NCI-H524 (cell line): ENCODE measurements at regions not wholly inside any gene's neighbourhood (a gene's known extent, or its start where the extent isn't known, plus 50 kb on each side); places are given as distances from the start of the nearest gene placed in this dataset.

ENCODE experiments used
- DNase-seq, 2 experiments: peaks; one replicate each; lab custom pipeline; 2025; lab: John Stamatoyannopoulos, UW

DNA sequence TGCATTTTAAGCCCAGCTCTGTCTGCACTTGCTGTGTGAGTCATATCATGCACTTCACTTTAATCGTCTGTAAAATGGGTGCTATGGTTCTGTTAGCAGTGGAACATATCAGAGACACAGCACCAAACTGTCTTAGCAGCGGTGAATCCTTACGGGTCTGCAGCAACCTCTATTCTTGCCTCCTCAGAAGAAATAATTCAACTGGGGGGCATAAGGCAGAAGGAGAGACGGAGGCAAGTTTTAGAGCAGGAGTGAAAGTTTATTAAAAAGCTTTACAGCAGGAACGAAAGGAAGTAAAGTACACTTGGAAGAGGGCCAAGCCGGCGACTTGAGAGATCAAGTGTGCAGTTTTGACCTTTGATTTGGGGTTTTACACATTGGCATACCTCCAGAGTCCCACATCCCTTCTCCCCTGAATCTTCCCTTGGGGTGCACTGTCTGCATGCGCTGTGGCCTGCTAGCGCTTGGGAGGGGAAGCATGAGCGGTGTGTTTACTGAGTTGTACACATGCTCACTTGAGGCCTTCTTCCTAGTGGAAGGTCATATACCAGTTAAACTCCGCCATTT lies 109.8 kb downstream of the DDX1 start:
- DNase-seq = no peak

DNA sequence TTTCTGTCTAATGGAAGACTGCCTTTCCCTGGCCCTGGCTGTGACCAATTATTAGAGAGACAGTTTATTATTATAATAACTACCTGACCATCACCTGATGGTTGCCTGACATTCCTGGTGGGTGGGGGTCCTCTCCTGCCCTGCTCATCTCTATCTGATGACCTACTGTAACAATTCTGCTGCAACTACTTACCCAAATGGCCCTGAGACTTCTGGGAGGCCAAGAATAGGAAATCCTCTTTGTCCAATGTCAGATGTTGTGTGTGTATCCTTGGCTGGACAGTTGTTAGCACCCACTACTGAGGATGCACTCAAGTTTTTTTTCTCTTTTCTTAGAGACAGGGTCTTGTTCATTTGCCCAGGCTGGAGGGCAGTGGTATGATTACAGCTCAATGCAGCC lies 110.3 kb downstream of the DDX1 start:
- no peak for DNase-seq

DNA sequence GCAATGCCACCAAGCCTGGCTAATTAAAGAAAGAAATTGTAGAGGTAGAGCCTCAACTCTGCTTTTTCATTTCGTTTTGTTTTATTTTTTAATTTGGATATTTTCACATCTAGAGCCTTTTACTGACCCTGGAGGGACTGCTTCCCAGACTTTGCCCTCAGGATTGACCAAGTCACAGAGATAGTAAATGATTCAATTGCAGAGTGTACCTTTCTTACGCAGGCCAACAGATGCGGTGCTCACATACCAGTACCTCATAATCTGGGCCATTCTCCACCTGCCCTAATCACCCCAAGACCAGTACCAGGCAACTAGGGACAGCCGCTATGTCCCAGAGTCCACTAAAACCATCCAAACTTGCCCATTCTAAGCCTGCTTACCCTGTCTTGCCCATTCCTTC lies 110.8 kb downstream of the DDX1 start:
- no peak for DNase-seq

DNA sequence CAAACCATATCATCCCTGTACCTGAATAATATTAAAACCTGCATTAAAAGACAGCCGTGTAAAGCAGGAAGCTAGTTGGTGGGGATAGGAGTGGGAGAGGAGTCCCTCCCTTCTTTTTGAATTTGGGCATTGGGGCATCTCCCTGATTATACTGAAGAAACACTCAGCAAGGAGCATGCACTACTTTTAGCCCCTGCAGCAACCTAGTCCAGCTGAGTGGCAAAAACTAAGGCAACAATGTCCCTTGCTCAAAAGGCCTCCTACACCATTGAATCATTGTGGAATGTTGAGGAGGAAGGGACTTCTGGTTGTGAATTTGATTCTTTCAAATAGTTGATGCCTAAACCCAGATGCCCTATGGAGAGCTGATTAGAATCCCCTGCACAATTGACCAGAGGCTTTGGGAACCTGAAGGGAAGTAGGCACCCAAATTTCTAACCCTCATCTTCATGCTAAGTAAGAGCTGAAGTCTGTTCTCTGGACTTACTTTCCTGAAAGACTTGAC lies 111.7 kb downstream of the DDX1 start:
- DNase-seq = no peak

DNA sequence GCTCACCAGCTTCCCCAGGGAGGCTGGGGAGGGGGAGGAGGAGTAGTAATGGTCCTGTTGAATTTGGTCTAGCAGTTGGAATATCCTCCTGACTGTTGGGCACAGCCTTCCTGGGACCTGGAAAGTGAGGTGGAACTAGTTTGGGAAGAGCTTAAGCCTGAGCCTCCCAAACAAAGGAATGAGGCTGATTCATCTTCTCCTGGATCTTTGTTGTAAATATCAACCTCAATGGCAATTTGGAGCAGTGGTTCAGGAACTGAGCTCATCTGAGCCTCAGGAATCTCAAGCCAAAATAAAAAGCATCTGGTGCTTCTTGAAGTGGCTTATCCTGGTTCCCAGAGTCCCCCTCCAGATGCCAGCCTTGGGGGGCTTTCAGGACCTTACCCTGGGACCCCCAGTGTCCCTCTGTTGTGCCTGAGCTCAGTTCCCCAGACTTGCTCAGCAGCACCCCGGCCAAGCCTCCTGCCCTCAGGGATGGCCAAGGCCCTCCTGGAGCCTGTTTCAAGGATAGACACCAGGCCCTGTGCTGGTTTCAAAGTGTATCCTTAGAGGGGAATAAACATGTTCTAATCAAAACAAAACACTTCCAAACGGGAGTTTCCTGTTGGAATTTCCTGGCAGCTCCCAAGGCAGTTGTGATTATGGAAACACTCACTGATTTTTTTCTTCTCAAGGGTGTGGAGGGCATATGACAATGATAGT lies 112.6 kb downstream of the DDX1 start:
- DNase-seq = no peak

DNA sequence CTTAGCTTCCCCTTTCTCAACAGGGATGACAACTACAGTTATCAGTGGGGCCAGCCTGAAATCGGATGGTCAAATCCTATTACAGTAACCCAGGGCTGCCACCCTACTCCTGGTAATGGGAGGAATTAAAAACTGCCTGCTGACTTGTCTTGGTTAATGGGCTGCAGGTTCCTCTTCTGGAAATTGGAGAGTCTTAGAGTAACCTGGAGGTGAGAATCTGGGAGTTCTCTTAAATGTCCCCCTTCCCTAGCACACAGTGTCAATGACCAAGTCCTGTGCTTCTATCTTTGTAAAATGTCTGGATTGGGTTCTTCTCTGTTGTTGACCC lies 113.1 kb downstream of the DDX1 start:
- no peak for DNase-seq

DNA sequence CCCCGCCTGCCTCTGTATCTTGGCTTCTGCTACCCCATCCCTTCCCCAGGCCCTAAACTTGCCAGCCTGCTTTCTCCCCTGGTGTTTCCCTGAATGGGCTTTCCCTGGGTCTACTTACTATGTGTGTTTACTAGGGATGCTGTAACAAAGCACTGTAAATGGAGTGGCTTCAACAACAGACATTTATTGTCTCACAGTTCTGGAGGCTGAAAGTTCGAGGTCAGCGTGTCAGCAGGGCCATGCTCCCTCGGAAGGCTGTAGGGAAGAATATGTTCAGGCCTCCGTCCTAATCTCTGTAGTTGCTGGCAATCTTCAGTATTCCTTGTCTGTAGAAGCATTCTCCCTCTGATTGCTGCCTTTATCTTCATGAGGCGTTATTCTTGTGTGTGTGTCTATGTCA lies 113.6 kb downstream of the DDX1 start:
- DNase-seq = no peak

DNA sequence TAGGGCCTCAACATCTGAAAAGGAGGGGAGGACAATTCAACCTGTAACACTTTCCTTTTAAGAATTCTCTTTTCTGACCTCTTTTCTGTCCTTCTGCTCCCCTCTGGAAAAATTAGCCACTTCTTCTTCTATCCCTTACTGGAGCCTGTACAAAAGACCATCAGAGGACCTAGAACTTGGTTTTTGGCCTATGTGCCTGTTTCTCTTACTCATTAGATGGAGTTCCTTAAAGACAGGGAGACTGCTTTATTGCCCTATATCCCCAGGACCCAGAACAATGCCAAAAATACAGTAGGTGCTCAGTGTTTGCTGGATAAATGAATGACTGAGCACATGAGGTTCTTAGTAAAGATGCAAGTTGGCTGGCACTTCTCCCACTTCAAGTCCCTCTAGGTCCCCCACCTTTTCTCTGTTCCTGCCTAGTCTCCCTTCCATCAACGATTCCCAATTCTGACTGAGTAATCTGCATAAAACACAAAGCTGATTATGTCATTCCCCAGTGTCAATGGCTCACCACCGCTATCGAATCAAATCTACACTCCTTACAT lies 114.2 kb downstream of the DDX1 start:
- DNase-seq = no peak

DNA sequence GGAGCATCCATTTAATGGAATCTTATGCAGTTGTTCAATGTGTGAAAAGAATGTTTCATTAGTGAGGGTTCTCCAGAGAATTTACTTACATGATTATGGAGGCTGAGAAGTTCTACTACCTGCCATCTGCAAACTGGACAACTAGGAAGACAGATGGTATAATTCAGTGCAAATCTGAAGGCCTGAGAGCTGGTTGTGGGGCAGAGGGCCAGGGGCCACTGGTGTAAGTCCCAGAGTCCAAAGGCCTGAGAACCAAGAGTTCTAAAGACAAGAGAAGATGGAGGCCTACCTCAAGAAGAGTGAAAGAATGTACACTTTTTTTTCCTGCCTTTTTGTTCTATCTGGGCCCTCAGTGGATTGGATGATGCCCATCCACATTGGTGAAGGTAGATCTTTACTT lies 114.8 kb downstream of the DDX1 start:
- DNase-seq = no peak

DNA sequence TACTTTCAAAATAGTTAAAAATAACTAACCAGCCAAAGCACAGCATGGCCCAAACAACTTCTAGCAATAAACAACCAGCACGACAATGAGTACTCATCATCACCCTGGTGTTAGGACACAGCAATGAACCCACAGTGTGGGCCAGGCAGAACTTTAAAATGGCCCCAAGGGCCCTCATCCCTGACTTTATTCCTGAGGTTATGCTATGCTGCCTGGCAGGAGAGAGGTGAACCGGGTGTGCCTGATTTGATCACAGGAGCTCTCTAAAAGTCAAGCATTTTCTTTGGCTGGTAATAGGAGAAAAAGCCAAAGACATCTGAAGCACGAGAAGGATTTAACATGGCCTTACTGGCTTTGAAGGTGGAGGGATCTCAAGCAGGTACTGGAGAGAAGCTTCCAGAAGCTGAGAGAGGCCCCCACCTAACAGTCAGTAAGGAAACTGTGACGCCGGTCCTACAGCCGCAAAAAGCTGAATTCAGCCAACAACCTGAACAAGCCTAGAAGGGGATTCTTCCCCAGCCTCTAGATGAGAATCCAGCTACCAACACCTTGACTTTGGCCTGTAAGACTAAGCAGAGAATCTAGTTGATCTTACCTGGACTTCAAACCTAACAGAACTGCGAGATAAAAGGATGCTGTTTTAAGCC lies 115.4 kb downstream of the DDX1 start:
- no peak for DNase-seq

DNA sequence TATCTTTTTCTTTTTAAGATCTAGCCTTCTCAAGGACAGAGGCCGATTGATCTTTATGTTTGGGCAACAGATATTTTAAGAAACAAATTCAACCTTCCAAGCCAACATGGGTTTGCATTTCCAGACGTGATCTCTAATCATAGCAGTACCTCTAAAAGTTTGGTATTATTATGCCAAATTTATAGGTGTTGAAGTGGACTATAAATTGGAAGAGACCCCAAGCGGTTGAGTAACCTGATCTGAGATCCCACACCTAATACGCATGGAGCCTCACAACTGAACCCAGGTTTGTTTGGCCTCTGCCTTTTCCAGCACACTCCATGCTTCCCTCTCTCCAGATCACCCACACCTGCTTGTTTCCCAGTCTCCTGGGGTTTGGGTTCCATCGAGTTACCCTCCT lies 116.5 kb downstream of the DDX1 start:
- no peak for DNase-seq

DNA sequence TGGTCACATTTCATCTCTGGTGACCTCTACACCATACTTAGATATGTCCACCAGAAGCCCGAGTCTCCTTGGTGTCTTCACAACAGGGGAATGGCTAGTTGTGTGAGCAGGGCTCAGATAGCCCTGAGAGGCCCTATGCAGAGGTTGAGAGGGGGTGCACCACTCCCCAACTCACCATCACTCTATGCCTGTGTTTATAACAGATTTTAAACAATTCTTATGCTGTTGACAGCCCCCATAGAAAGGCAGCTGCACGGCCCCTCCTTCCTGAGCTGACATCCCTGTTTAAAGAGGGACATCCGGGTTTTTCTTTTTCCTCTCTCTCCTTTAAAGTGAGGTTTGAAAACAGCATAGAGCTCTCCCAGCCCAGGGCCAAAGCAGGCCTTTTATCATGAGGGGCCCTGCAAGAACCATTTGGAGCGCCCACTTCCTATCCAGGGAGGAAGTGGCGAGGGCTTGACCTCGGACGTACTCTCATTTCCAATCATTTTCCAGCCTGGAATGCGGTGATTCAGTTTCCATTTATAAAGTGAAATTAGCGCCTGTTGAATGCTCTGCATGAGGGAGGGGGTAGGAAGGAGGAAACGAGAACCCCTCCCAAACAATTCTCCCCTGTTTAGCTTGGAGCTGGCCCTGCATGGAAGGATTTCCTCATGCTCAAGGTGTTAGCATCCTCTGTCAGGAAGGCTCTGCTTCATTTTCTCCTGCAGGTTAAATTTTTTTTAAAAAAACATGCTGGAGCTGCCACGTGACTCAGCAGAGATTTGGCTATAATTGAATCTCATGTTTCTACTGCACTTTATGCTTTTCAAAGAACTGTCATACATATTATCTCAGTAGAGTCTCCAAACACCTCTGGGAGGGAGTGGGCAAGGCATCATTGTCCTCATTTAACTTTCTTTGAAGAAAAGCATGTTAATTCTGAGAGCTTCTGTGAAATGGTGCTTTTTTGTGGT lies 117.5 kb downstream of the DDX1 start:
- no peak for DNase-seq

DNA sequence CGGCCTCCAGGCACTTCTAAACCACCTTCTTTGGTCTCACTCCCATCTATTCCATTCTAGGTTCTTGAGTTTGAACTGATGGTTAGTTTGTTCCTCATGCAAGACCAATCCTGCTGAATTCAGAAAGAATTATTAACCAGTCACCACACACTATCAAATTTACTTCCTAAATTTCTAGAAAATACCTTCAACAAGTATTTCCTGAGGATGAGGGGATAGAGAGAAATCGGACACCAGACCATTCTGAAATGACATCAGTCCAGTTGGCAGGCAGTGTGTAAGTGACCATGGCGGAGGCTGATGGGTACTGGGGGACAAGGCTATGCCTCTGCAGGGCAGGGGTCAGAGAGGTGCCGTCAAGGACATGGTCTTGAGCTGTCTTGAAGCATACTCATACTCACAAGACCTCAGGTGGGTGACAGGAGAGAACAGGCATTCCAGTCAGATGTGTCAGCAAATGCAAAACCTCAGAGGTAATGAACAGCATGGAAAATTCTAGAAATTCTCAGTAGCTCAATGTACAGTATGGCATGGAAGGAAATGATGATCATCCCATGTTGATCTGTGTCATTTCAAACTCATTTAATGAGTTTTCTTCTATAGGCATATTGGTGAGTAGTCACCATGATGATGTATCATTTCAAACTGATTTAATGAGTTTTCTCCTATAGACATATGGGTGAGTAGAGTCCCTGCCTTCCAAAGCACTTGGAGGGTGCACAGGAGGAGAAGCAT lies 119.6 kb downstream of the DDX1 start:
- no peak for DNase-seq

DNA sequence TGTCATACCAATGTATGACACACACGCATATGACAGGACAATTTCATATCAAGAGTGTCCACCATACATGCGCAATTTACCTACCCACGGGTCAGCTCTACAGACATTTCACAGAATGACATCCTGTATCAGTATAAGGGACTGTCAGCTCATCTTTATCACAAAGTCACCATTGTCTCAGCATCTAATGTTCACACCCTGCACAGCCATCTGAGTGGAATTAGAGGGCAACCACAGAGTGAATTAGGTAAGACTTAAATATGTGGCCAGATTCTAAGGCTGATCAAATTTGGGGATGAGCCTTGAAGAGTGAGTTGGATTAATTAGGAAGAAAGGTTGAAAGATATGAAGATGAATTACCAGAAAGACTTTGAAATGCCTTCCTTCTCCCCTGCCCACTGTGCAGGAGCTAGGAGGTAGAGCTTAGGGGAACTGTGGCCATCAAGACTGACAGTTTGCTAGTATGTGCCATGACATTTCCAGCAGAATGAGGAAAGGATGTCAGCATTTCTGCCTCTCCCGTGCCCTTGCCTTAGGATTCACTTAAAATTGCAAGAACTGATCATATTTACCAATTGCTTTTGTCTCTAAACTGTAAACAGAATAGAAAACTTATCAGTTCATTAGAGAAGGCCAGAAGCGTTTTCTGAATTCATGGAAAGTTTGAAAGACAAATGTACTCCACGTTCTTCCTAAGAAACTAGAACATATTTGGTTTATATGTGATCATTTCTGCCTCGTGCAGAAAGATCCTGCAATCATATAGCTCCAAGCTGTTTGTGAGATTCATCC lies 121.1 kb downstream of the DDX1 start:
- DNase-seq = no peak

DNA sequence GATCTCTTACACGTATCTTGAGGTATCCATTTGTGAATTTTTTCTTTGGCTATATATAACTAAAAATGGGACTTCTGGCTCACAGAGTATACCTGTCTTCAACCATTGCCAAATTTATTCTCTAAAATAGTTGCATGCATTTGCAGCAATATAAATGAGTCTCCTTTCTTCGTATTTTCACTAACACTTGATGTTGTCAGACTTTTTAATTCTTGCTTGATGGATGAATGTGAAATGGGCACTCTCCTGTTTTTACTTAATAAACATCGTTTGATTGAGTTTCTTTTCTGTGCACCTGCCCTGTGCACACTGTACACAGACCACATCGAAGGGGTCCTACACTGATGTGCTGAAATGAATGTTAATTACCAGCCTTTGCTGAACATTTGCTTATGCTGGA lies 121.8 kb downstream of the DDX1 start:
- no peak for DNase-seq

DNA sequence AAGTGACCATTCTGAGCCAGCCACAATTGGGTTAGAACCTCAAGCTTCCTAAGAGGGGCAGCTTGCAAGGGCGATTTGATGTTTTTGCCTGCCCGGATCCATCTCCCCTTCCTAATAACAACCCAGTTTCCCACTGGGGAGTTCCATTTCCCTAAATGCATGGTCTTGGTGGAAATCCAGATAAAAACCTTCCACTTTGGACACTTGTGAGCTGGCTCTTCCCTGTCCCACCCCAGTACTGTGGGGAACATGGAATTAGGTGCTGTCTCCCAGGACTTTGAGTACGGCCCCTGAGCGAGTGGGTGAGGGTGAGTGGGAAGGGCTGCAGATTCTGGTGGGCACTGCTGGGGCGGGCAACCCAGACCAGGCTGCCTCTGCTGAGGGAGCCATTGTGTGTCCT lies 122.3 kb downstream of the DDX1 start:
- no peak for DNase-seq

DNA sequence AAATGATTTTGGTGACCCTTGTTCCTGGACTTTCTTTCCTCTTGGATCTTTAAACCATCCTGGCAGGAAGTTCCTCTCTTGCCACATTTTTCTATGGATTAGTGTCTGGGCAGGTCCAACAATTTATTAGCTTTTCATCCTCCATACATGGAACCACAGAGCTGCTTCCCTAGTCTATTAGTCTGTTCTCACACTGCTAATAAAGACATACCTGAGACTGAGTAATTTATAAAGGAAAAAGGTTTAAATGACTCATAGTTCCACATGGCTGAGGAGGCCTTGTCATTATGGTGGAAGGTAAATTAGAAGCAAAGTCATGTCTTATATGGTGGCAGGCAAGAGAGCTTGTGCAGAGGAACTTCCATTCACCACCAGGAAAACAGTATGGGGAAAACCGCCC lies 122.9 kb downstream of the DDX1 start:
- no peak for DNase-seq

DNA sequence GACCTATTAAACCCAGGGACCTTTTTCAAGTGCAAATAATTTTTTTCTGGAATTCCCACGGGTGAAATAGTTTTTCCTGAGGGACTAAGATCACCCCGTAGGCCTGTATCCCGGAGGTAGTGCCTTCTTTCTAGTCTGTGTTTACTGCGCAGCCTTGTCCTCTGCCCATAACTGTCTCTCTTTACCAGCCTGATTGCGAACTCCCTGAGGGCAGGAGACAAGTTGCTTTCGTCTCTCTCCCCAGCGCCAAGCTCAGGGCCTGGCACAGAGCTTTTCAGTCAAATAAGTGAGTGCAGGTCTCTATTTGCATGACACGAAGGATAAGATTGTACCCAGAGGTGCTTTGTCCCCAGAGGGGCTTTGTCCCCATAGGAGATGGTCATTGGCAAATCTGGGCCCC lies 123.9 kb downstream of the DDX1 start:
- no peak for DNase-seq

DNA sequence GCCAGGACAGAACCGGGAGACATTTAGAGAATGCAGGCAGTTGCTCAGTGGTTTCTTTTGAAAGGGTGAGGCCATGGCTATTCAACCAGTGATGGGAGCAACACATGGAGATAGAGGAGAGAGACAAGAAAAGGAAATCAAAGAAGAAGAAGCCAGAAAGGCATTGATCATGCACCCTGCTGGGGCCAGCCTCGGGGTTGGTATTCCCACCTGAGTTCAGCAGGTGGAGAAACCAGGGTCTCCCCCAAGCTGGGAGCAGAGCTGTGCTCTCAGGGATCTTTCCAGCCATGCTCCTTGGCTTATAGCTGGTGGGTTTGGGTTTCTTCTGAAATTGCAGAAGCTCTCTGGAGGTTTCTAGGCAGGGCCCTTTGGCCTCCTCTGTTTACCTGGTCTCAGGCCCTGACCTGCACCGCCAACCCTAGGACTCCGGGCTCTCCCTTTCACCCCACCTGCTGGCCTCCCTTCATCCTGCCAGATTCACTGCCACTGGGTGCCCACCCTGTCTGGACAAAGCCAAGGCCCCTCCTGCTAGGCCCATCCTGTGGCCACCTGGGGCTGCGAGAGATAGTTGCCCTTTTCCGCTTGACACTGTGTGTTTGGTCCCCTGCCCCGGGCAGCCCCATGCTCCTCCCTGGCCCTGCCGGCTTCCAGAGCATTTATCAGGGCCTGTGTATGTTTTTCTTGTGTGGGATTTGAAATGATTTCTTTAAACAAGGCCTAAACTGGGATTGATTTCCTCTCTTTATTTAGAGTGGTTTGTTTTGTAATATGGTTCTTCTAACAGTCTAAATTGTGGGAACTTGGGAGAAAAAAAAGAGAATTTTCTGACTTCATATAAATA lies 126.7 kb downstream of the DDX1 start:
- DNase-seq = no peak

DNA sequence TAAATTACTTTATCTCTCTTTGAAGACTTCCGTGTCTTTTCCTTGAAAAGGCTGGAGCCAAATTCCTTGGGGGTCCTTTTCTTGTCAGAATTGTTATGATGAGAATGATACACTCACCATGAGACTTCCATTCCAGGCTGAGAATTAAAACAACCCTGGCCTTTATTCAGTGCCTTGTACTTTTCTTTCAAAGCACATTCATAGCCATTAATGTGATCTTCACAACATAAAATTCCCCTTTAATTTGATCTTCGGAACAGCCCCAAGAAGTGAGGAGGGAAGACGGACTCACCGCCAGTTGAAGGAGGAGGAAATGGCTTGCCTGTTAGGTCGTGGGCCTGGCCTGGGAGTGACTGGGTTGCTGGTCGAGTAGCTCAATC lies 127.3 kb downstream of the DDX1 start:
- DNase-seq = no peak
